Neural crest cell (in vitro differentiated cells): ENCODE measurements at regions not wholly inside any gene's neighbourhood (a gene's known extent, or its start where the extent isn't known, plus 50 kb on each side); places are given as distances from the start of the nearest gene placed in this dataset.

Source experiments
- DNase-seq: peaks from one replicate; pipeline ENCODE4 v3.0.0; 2021; ENCODE audit warnings: low read depth, mixed read lengths, low spot score
- H3K27ac Mint-ChIP-seq: one replicate; pipeline ENCODE4 v1.8.0; 2021; ENCODE audit warnings: mild to moderate bottlenecking, mixed read lengths; ENCODE audit not compliant: unreplicated experiment
- H3K27me3 Mint-ChIP-seq: 2 replicates; pipeline ENCODE4 v1.8.0; 2021; ENCODE audit warnings: low read depth, mild to moderate bottlenecking, mixed read lengths
- H3K36me3 Mint-ChIP-seq: 2 replicates; pipeline ENCODE4 v1.8.0; 2021; ENCODE audit warnings: low read depth, mild to moderate bottlenecking, mixed read lengths
- H3K4me1 Mint-ChIP-seq: 2 replicates; pipeline ENCODE4 v1.8.0; 2021; ENCODE audit warnings: mixed read lengths
- H3K4me3 Mint-ChIP-seq: one replicate; pipeline ENCODE4 v1.8.0; 2021; ENCODE audit warnings: mild to moderate bottlenecking, mixed read lengths
- H3K9me3 Mint-ChIP-seq: 2 replicates; pipeline ENCODE4 v1.8.0; 2021; ENCODE audit warnings: mixed read lengths
- TF ChIP-seq, protein P1 (sequence below): fragments of 200-600 bp; sonication (generic); conservative IDR thresholded peaks from 2 replicates; pipeline ENCODE4 v1.5.0; 2021; ENCODE audit warnings: antibody characterized with exemption, mild to moderate bottlenecking

GRCh38 chr13:76189882-76190519, 553.9 kb downstream of the LMO7 start:
- DNase-seq: no peak
- TF ChIP-seq, protein P1, sequence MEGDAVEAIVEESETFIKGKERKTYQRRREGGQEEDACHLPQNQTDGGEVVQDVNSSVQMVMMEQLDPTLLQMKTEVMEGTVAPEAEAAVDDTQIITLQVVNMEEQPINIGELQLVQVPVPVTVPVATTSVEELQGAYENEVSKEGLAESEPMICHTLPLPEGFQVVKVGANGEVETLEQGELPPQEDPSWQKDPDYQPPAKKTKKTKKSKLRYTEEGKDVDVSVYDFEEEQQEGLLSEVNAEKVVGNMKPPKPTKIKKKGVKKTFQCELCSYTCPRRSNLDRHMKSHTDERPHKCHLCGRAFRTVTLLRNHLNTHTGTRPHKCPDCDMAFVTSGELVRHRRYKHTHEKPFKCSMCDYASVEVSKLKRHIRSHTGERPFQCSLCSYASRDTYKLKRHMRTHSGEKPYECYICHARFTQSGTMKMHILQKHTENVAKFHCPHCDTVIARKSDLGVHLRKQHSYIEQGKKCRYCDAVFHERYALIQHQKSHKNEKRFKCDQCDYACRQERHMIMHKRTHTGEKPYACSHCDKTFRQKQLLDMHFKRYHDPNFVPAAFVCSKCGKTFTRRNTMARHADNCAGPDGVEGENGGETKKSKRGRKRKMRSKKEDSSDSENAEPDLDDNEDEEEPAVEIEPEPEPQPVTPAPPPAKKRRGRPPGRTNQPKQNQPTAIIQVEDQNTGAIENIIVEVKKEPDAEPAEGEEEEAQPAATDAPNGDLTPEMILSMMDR: no peak
- Mint-ChIP-seq H3K27me3 (no peaks in the 10 kb centered on the region), H3K27ac (no peak overlapping the region), H3K36me3 (no peaks in the 10 kb centered on the region), H3K9me3 (peaks cover 3% of the 10 kb centered on the region), H3K4me1 (no peaks in the 10 kb centered on the region), H3K4me3 (no peak overlapping the region)

- Mint-ChIP-seq H3K27ac (no peak overlapping the region), H3K36me3 (no peaks in the 10 kb centered on the region)
- TF ChIP-seq, protein P1: no peak
Observed at GRCh38 chr13:76175961-76176725, 540.0 kb downstream of the LMO7 start.

DNA sequence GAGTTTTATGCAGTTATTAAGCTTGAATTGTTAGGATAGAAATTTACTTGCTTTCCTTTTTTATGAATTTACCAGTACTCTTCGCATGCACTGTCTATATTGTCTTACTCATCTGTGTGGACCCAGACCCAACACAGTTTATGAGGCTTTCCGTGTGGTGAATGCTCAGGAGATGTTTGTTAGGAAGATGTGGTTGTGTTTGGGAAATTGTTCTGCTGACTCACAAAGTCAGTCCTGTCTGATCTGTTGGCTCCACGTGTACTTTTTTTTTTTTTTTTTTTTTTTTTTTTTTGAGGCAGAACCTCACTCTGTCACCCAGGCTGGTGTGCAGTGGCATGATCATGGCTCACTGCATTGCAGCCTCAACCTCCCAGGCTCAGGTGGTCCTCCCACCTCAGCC, 532.5 kb downstream of the LMO7 start:
- no peaks in the 10 kb centered on the region for H3K4me1 Mint-ChIP-seq
- no peaks in the 10 kb centered on the region for H3K27me3 Mint-ChIP-seq

More at GRCh38 chr13:76175961-76176725, 540.0 kb downstream of the LMO7 start:
- no peaks in the 10 kb centered on the region for H3K27me3 Mint-ChIP-seq
- H3K9me3 Mint-ChIP-seq: no peaks in the 10 kb centered on the region
- H3K4me1 Mint-ChIP-seq: no peaks in the 10 kb centered on the region
- H3K4me3 Mint-ChIP-seq: no peak overlapping the region
- DNase-seq: no peak

DNA sequence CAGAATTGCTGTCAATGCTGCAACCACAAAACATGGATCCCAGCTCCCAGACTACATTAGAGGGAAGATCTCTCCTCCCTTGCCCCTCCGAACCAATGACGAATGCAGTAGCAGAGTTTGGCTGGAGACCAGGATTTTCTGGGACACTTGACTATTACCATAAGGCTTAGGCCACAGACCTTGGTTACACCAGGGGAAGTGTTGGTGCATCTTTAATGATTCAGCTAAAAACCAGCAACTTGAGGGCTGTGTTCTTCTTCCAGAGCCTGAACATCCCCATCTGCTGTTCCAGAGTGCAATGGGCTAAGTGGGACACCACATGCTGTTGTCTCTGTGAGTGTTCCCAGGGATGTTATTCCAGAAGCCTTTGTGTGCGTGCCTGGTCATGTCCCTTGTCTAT, 528.2 kb downstream of the LMO7 start:
- Mint-ChIP-seq H3K9me3 (no peaks in the 10 kb centered on the region), H3K4me3 (no peak overlapping the region), H3K27me3 (no peaks in the 10 kb centered on the region), H3K36me3 (no peaks in the 10 kb centered on the region), H3K4me1 (no peaks in the 10 kb centered on the region), H3K27ac (no peak overlapping the region)
- TF ChIP-seq, protein P1: no peak
- no peak for DNase-seq

More for the DNA sequence above, 532.5 kb downstream of the LMO7 start:
- TF ChIP-seq, protein P1: no peak
- Mint-ChIP-seq H3K36me3 (no peaks in the 10 kb centered on the region), H3K4me3 (no peak overlapping the region), H3K27ac (no peak overlapping the region), H3K9me3 (no peaks in the 10 kb centered on the region)
- no peak for DNase-seq

- Mint-ChIP-seq H3K4me3 (no peak overlapping the region), H3K36me3 (no peaks in the 10 kb centered on the region), H3K27me3 (no peaks in the 10 kb centered on the region), H3K27ac (no peak overlapping the region), H3K4me1 (no peaks in the 10 kb centered on the region), H3K9me3 (no peaks in the 10 kb centered on the region)
- TF ChIP-seq, protein P1: no peak
- DNase-seq: no peak
Observed at GRCh38 chr13:76163761-76164160, 527.6 kb downstream of the LMO7 start.
